Body of pancreas (tissue), 4 donors: ENCODE measurements at regions not wholly inside any gene's neighbourhood (a gene's known extent, or its start where the extent isn't known, plus 50 kb on each side); places are given as distances from the start of the nearest gene placed in this dataset.

Source experiments
- POLR2A ChIP-seq, 3 donors: fragments of 450-650 bp; IDR thresholded peaks; one replicate each; pipeline ENCODE4 v1.6.1; 2016; ENCODE audit warnings: antibody characterized with exemption in 3 of 3, mild to moderate bottlenecking in 2 of 3
- TF ChIP-seq, protein P1 (sequence below), 7 experiments: fragments of 450-650 bp in 4 of 7; fragments of 200-600 bp in 3 of 7; sonication (generic) in 3 of 7; IDR thresholded peaks; one replicate each; pipeline ENCODE4 v1.5.1; 2016 to 2019; ENCODE audit warnings: antibody characterized with exemption in 7 of 7

DNA sequence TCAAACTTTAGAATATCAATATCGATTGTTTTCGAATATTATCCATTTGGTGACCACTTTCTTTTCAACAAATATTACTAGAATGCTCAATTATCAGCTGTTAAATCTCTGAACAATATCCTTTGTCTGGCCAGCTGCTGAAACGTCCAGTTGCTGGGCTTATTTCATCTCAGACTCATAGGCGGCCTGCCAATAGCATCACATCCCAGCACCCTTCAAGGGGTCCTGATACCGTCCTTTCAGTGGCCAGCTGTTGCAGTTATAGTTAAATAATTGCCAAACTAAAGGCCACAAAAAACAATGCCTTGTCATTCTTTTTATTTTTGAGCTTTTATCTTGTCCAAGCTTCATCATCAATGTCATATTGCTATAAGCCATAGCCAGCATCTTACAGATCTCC, 1006.8 kb upstream of the MANEA start:
- TF ChIP-seq, protein P1, sequence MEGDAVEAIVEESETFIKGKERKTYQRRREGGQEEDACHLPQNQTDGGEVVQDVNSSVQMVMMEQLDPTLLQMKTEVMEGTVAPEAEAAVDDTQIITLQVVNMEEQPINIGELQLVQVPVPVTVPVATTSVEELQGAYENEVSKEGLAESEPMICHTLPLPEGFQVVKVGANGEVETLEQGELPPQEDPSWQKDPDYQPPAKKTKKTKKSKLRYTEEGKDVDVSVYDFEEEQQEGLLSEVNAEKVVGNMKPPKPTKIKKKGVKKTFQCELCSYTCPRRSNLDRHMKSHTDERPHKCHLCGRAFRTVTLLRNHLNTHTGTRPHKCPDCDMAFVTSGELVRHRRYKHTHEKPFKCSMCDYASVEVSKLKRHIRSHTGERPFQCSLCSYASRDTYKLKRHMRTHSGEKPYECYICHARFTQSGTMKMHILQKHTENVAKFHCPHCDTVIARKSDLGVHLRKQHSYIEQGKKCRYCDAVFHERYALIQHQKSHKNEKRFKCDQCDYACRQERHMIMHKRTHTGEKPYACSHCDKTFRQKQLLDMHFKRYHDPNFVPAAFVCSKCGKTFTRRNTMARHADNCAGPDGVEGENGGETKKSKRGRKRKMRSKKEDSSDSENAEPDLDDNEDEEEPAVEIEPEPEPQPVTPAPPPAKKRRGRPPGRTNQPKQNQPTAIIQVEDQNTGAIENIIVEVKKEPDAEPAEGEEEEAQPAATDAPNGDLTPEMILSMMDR (IDR thresholded peaks at IDR 0.05), result no peak
- no peak for TF ChIP-seq POLR2A (IDR thresholded peaks at IDR 0.05)
